H1 (cell line): ENCODE measurements at regions not wholly inside any gene's neighbourhood (a gene's known extent, or its start where the extent isn't known, plus 50 kb on each side); places are given as distances from the start of the nearest gene placed in this dataset.

Experiments
- CTCF ChIA-PET: fragments of 300-600 bp; sonication (Branson Sonifier 250); formaldehyde crosslinking; loops from one replicate; lab custom pipeline; 2021; ENCODE audit not compliant: partially characterized antibody; lab: Charles Lee
- POLR2A ChIA-PET: fragments of 300-600 bp; sonication (Branson Sonifier 250); formaldehyde crosslinking; loops from one replicate; lab custom pipeline; 2021; ENCODE audit warnings: inconsistent platforms; ENCODE audit not compliant: partially characterized antibody; lab: Charles Lee
- DNase-seq, 2 experiments: peaks; one replicate each; pipeline versions ENCODE4 v3.0.0 to v3.0.0-alpha.2; 2010 to 2022; ENCODE audit warnings: low spot score in 2 of 2, low read depth in 1 of 2, mixed read lengths in 1 of 2
- FAIRE-seq: peaks from 2 replicates; lab custom pipeline; 2011; peaks lifted over from hg19 to GRCh38; lab: Jason Lieb, UNC
- H2AFZ ChIP-seq: 2 replicates; pipeline ENCODE4 v1.8.1; 2012; ENCODE audit warnings: low read length, inconsistent platforms
- H2AK5ac ChIP-seq: 2 replicates; pipeline ENCODE4 v1.6.1; 2013; ENCODE audit warnings: low read depth, low read length
- H2BK120ac ChIP-seq: replicated peaks from 2 replicates; pipeline ENCODE3; 2013; ENCODE audit warnings: low read depth, low read length, inconsistent platforms
- H2BK12ac ChIP-seq: 2 replicates; pipeline ENCODE4 v1.6.1; 2013; ENCODE audit warnings: low read depth, low read length
- H2BK15ac ChIP-seq: 2 replicates; pipeline ENCODE4 v1.6.1; 2013; ENCODE audit warnings: low read length
- H2BK20ac ChIP-seq: 2 replicates; pipeline ENCODE4 v1.6.1; 2013; ENCODE audit warnings: low read length
- H2BK5ac ChIP-seq: 2 replicates; pipeline ENCODE4 v1.6.1; 2013; ENCODE audit warnings: low read depth, low read length
- H3K14ac ChIP-seq: 2 replicates; pipeline ENCODE4 v1.6.1; 2013; ENCODE audit warnings: inconsistent platforms; ENCODE audit not compliant: insufficient read length
- H3K18ac ChIP-seq: 2 replicates; pipeline ENCODE4 v1.6.1; 2013; ENCODE audit warnings: low read length; ENCODE audit errors: extremely low read depth
- H3K23ac ChIP-seq: 2 replicates; pipeline ENCODE4 v1.6.1; 2013; ENCODE audit warnings: inconsistent platforms; ENCODE audit not compliant: insufficient read length
- H3K23me2 ChIP-seq: 2 replicates; pipeline ENCODE4 v1.6.1; 2013; ENCODE audit warnings: low read depth, low read length
- H3K27ac ChIP-seq: 2 replicates; pipeline ENCODE4 v1.6.1; 2011; ENCODE audit warnings: low read depth, low read length, inconsistent platforms
- H3K27me3 ChIP-seq, 4 experiments: replicated peaks in 1 of 4; 1 replicate in 1 of 4; 2 replicates in 3 of 4; pipeline versions ENCODE4 v1.6.1 to v1.8.1; 2011 to 2013; ENCODE audit warnings: low read length in 3 of 4, mild to moderate bottlenecking in 3 of 4, inconsistent platforms in 2 of 4, mixed read lengths in 2 of 4, moderate library complexity in 1 of 4; ENCODE audit not compliant: control insufficient read depth in 3 of 4, insufficient read depth in 3 of 4; ENCODE audit errors: extremely low read depth in 1 of 4
- H3K36me3 ChIP-seq, 4 experiments: 2 replicates each; pipeline versions ENCODE4 v1.6.1 to v1.8.1; 2011 to 2013; ENCODE audit warnings: mild to moderate bottlenecking in 4 of 4, low read length in 3 of 4, moderate library complexity in 2 of 4, control low read depth in 1 of 4, inconsistent platforms in 1 of 4; ENCODE audit not compliant: insufficient read depth in 4 of 4, control insufficient read depth in 2 of 4
- H3K4ac ChIP-seq: replicated peaks from 2 replicates; pipeline ENCODE3; 2013; ENCODE audit warnings: low read length, low read depth, mixed read lengths, inconsistent platforms; ENCODE audit not compliant: insufficient read length
- H3K4me1 ChIP-seq, 4 experiments: replicated peaks in 1 of 4; 1 replicate in 1 of 4; 2 replicates in 3 of 4; pipeline versions ENCODE4 v1.6.1 to v1.8.1; 2011 to 2013; ENCODE audit warnings: low read length in 3 of 4, inconsistent platforms in 2 of 4, mixed read lengths in 1 of 4; ENCODE audit not compliant: insufficient read depth in 4 of 4, control insufficient read depth in 3 of 4
- H3K4me2 ChIP-seq, 2 experiments: 2 replicates each; pipeline versions ENCODE4 v1.6.1 to v1.8.1; 2011 to 2013; ENCODE audit warnings: low read depth in 2 of 2, low read length in 2 of 2, control low read depth in 1 of 2, inconsistent platforms in 1 of 2, mild to moderate bottlenecking in 1 of 2; ENCODE audit not compliant: insufficient read depth in 1 of 2
- H3K4me3 ChIP-seq, 4 experiments: fragments of 200-600, 300-600 bp in 1 of 4; sonication (generic), shearing (Covaris generic), sonication (Bioruptor Twin) in 1 of 4; 2 replicates each; pipeline versions ENCODE4 v1.5.1 to v1.8.1; 2011 to 2016; ENCODE audit warnings: low read length in 4 of 4, low read depth in 3 of 4, control low read depth in 2 of 4, inconsistent platforms in 2 of 4, mild to moderate bottlenecking in 2 of 4, mixed read lengths in 1 of 4, moderate library complexity in 1 of 4; ENCODE audit not compliant: insufficient read depth in 2 of 4; ENCODE audit errors: extremely low read depth in 1 of 4
- H3K56ac ChIP-seq: replicated peaks from 2 replicates; pipeline ENCODE3; 2013; ENCODE audit warnings: low read depth, mild to moderate bottlenecking, mixed read lengths, low read length, inconsistent platforms; ENCODE audit not compliant: insufficient read length
- H3K79me1 ChIP-seq: 2 replicates; pipeline ENCODE4 v1.6.1; 2013; ENCODE audit warnings: low read depth, low read length, control low read depth
- H3K79me2 ChIP-seq, 2 experiments: 2 replicates each; pipeline versions ENCODE4 v1.6.1 to v1.8.1; 2012 to 2013; ENCODE audit warnings: low read length in 2 of 2, mild to moderate bottlenecking in 2 of 2, inconsistent platforms in 1 of 2; ENCODE audit not compliant: insufficient read depth in 2 of 2, control insufficient read depth in 1 of 2
- H3K9ac ChIP-seq, 4 experiments: replicated peaks in 1 of 4; 1 replicate in 1 of 4; 2 replicates in 3 of 4; pipeline versions ENCODE4 v1.6.1 to v1.8.1; 2011 to 2013; ENCODE audit warnings: low read depth in 3 of 4, low read length in 3 of 4, control low read depth in 2 of 4, mild to moderate bottlenecking in 2 of 4, moderate library complexity in 2 of 4, inconsistent platforms in 1 of 4; ENCODE audit errors: extremely low read depth in 1 of 4
- H3K9me3 ChIP-seq, 2 experiments: 2 replicates each; pipeline versions ENCODE4 v1.6.1 to v1.8.1; 2012 to 2013; ENCODE audit warnings: mild to moderate bottlenecking in 2 of 2, moderate library complexity in 2 of 2, control low read depth in 1 of 2, inconsistent platforms in 1 of 2, low read depth in 1 of 2, low read length in 1 of 2, mixed read lengths in 1 of 2; ENCODE audit not compliant: insufficient read depth in 2 of 2
- H4K20me1 ChIP-seq, 2 experiments: replicated peaks in 1 of 2; 2 replicates each; pipeline versions ENCODE3 to v1.8.1; 2011 to 2013; ENCODE audit warnings: inconsistent platforms in 2 of 2, low read length in 2 of 2, mild to moderate bottlenecking in 1 of 2; ENCODE audit not compliant: insufficient read depth in 2 of 2, control insufficient read depth in 1 of 2
- H4K5ac ChIP-seq: 2 replicates; pipeline ENCODE4 v1.6.1; 2013; ENCODE audit warnings: low read length, low read depth, mixed read lengths, inconsistent platforms; ENCODE audit not compliant: insufficient read length
- H4K8ac ChIP-seq: 2 replicates; pipeline ENCODE4 v1.8.0; 2013; ENCODE audit warnings: mild to moderate bottlenecking, moderate library complexity, low read length, inconsistent platforms; ENCODE audit not compliant: insufficient read depth; ENCODE audit errors: extremely low read depth
- H4K91ac ChIP-seq: replicated peaks from 2 replicates; pipeline ENCODE3; 2013; ENCODE audit warnings: low read length, mixed read lengths, inconsistent platforms; ENCODE audit not compliant: insufficient read length
- WGBS, 2 experiments: shearing (Covaris generic) in 1 of 2; methylation state at CpG; one replicate each; pipeline versions ENCODE4 v1.1.6 to v1.1.7; 2013 to 2015; ENCODE audit warnings: low lambda C conversion rate in 2 of 2, mixed read lengths in 2 of 2, inconsistent platforms in 1 of 2, low coverage in 1 of 2, missing lambda C conversion rate in 1 of 2; ENCODE audit not compliant: insufficient replicate concordance in 2 of 2, insufficient coverage in 1 of 2, insufficient read length in 1 of 2; ENCODE audit errors: extremely low coverage in 1 of 2, missing lambda C conversion rate in 1 of 2; 5-methylcytosine and 5-hydroxymethylcytosine counted together
- TF ChIP-seq, protein P1 (sequence below): IDR thresholded peaks from 2 replicates; pipeline ENCODE4 v1.6.1; 2012; ENCODE audit warnings: inconsistent platforms

DNA sequence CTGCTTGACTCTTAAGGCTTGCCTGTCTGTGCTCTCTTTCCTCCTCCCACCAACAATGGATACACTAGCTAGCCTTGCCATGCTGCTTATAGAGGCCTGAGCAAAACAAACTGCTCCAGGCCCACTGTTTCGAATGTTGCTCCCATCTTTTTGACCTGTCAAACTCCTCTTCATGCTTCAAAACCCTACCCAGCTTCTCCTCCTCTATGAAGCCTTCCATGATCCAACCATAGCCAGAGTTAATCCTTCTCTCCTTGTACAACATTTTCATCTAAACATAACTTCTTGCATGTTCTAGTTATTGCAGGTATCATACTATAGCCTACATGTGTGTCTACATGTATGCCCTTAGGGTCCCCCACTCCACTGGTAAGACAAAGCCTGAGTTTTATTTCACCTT, 426.7 kb upstream of the MGMT start:
- Histone ChIP-seq H3K18ac (no peak overlapping the region), H3K4me2 (no peak overlapping the region), H3K23me2 (0 out of 2 replicates have a peak, but pooled peaks cover 2% of the 10 kb centered on the region), H2BK120ac (no peak overlapping the region), H3K9me3 (no peaks in the 10 kb centered on the region), H4K20me1 (no peaks in the 10 kb centered on the region), H4K91ac (no peak overlapping the region), H4K8ac (no peak overlapping the region), H3K27me3 (no peaks in the 10 kb centered on the region), H2AK5ac (no peak overlapping the region), H3K56ac (no peak overlapping the region), H3K14ac (no peak overlapping the region), H3K9ac (no peak overlapping the region), H3K23ac (no peak overlapping the region), H2BK15ac (no peak overlapping the region), H3K27ac (no peak overlapping the region), H2AFZ (no peak overlapping the region), H3K4me1 (peaks cover 0 to 3% (median 0%) of the 10 kb centered on the region in 4 experiments; a peak in 4 of 7 replicates), H3K4ac (no peak overlapping the region), H3K4me3 (no peak overlapping the region), H2BK20ac (no peak overlapping the region), H3K36me3 (no peaks in the 10 kb centered on the region), H2BK5ac (no peak overlapping the region), H4K5ac (no peak overlapping the region), H3K79me1 (no peaks in the 10 kb centered on the region), H3K79me2 (no peaks in the 10 kb centered on the region), H2BK12ac (no peak overlapping the region)
- ChIA-PET CTCF (interaction anchor here (1.0 to 1.1 kb wide), 2 partner anchors 234 to 619 kb away, joined by 3 read pairs; no protein-coding TSS in a partner anchor), POLR2A (no interaction called here)
- FAIRE-seq (no peak), DNase-seq (no peak)
- TF ChIP-seq, protein P1, sequence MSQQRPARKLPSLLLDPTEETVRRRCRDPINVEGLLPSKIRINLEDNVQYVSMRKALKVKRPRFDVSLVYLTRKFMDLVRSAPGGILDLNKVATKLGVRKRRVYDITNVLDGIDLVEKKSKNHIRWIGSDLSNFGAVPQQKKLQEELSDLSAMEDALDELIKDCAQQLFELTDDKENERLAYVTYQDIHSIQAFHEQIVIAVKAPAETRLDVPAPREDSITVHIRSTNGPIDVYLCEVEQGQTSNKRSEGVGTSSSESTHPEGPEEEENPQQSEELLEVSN: no peak
- WGBS, 2 experiments: 93% methylated on average over 1 of the region's 1 CpG; no CpG with 5 or more reads in 1 of the 2 experiments
